RWPE2 (cell line): ENCODE measurements at regions not wholly inside any gene's neighbourhood (a gene's known extent, or its start where the extent isn't known, plus 50 kb on each side); places are given as distances from the start of the nearest gene placed in this dataset.

Source experiments
- ATAC-seq: fragments of 200-7000 bp; cut with Tn5 transposase; 3 replicates; pipeline ENCODE4 v1.9.1; 2021; ENCODE audit warnings: low read depth
- DNase-seq: peaks from one replicate; pipeline ENCODE4 v3.0.0-alpha.2; 2020; ENCODE audit warnings: low spot score
- H3K27ac ChIP-seq: fragments of 450-650 bp; 2 replicates; pipeline ENCODE4 v1.5.1; 2017; ENCODE audit warnings: mild to moderate bottlenecking; ENCODE audit not compliant: poor library complexity, severe bottlenecking
- H3K27me3 ChIP-seq: fragments of 250-450 bp; sonication (Bioruptor Pico); 2 replicates; pipeline ENCODE4 v1.5.1; 2021; ENCODE audit warnings: mild to moderate bottlenecking, moderate library complexity; ENCODE audit not compliant: insufficient read depth, poor library complexity, severe bottlenecking
- H3K36me3 ChIP-seq: fragments of 250-450 bp; sonication (Bioruptor Pico); 2 replicates; pipeline ENCODE4 v1.5.1; 2020; ENCODE audit warnings: low read depth, mild to moderate bottlenecking, moderate library complexity
- H3K4me1 ChIP-seq: fragments of 250-450 bp; sonication (Bioruptor Pico); 2 replicates; pipeline ENCODE4 v1.5.1; 2021; ENCODE audit warnings: mild to moderate bottlenecking, moderate library complexity; ENCODE audit not compliant: insufficient read depth, poor library complexity, severe bottlenecking
- H3K4me3 ChIP-seq: fragments of 250-450 bp; sonication (Bioruptor Pico); 2 replicates; pipeline ENCODE4 v1.5.1; 2021; ENCODE audit warnings: mild to moderate bottlenecking, moderate library complexity; ENCODE audit not compliant: severe bottlenecking
- H3K9me3 ChIP-seq: fragments of 250-450 bp; sonication (Bioruptor Pico); 2 replicates; pipeline ENCODE4 v1.5.1; 2021; ENCODE audit warnings: mild to moderate bottlenecking, moderate library complexity; ENCODE audit not compliant: severe bottlenecking
- TF ChIP-seq, protein P1 (sequence below): fragments of 450-650 bp; IDR thresholded peaks from one replicate; pipeline ENCODE4 v1.5.1; 2017; ENCODE audit warnings: mild to moderate bottlenecking, moderate library complexity; ENCODE audit not compliant: poor library complexity, severe bottlenecking

DNA sequence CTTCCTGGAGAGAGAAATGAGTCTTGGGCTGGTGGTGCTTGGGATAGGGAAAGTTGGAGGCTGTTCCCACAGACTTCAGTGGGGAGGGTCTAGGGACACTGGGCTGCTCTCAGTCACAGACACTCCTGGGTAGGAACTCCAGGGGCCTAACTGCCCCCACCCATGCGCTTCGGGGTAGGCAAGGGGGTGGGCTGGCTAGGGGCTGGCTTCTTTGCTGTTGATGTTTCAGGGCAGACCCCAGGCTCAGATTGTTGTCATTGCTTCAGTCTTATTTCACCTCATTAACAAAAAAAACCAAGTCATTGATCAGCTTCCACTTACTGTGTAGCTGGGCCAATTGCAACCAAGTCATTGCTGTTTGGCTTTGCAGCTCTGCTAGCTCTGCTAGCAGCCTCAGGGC lies 160.1 kb upstream of the CSF3R start:
- Histone ChIP-seq H3K36me3 (no peaks in the 10 kb centered on the region), H3K9me3 (no peaks in the 10 kb centered on the region), H3K27me3 (peaks cover 4% of the 10 kb centered on the region), H3K27ac (no peak overlapping the region), H3K4me1 (no peaks in the 10 kb centered on the region), H3K4me3 (no peak overlapping the region)
- DNase-seq = no peak
- TF ChIP-seq, protein P1, sequence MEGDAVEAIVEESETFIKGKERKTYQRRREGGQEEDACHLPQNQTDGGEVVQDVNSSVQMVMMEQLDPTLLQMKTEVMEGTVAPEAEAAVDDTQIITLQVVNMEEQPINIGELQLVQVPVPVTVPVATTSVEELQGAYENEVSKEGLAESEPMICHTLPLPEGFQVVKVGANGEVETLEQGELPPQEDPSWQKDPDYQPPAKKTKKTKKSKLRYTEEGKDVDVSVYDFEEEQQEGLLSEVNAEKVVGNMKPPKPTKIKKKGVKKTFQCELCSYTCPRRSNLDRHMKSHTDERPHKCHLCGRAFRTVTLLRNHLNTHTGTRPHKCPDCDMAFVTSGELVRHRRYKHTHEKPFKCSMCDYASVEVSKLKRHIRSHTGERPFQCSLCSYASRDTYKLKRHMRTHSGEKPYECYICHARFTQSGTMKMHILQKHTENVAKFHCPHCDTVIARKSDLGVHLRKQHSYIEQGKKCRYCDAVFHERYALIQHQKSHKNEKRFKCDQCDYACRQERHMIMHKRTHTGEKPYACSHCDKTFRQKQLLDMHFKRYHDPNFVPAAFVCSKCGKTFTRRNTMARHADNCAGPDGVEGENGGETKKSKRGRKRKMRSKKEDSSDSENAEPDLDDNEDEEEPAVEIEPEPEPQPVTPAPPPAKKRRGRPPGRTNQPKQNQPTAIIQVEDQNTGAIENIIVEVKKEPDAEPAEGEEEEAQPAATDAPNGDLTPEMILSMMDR = no peak
- no peak for ATAC-seq

DNA sequence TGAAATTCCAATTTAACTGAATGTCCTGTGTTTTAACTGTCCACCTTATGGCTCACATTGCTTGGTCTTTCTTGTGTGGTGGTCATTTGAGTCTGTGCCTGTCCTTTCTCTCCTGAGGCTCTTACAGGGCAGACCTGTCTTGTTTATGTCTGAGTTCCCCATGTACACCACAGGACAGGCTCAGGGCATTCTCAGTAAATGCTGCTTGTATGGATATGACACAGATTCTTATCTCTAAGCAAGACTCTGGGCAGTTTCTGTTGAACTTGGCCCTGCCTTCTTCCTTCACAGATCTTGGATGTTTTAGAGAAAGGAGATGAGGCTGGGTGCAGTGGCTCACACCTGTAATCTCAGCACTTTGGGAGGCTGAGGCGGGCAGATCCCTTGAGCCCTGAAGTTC lies 159.1 kb upstream of the CSF3R start:
- Histone ChIP-seq H3K4me1 (no peaks in the 10 kb centered on the region), H3K9me3 (no peaks in the 10 kb centered on the region), H3K27ac (no peak overlapping the region), H3K27me3 (peaks cover 3% of the 10 kb centered on the region), H3K4me3 (no peak overlapping the region), H3K36me3 (no peaks in the 10 kb centered on the region)
- no peak for ATAC-seq
- DNase-seq = no peak
- TF ChIP-seq, protein P1 = no peak

DNA sequence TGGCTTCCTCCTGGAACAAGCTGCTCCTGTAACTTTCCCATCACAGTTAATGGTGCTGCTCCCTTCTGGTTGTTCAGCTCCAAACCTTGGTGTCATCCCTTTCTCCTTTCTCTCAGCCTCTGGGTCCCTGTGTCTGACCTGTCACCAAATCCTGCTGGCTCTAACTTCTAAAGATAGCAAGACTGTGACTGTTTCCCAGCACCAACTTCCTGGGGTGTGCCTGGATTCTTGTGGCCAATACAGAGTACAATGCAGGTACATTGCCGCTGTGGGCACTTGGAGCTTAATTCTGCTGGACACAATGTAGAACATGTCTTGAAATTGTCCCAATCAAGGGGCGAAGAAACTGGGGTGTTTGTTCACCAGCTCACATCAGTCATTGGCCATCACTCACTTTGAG lies 156.7 kb upstream of the CSF3R start:
- Histone ChIP-seq H3K27me3 (no peaks in the 10 kb centered on the region), H3K4me3 (no peak overlapping the region), H3K36me3 (no peaks in the 10 kb centered on the region), H3K9me3 (no peaks in the 10 kb centered on the region), H3K27ac (no peak overlapping the region), H3K4me1 (no peaks in the 10 kb centered on the region)
- ATAC-seq = no peak
- DNase-seq = no peak
- TF ChIP-seq, protein P1 = no peak

DNA sequence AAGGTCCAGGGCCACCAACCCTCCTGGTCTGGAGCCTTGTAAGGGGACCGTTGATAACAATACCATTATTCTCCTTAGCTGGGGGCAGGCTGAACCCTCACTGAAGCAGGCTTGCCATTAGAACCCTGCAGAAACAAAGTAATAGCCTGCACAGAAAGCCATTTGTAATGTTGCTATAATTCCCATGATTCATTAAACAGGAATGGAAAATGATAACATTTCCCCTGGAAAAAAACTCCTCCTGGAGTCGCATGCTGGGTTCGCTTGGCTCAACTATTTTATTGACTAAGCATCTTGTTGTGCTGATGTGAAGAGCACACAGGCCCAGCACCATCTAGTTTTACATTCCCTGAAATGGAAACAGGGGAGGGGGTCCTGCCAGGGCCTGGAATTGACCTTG lies 155.6 kb upstream of the CSF3R start:
- no peak overlapping the region for H3K4me3 ChIP-seq
- H3K27me3 ChIP-seq = no peaks in the 10 kb centered on the region
- no peaks in the 10 kb centered on the region for H3K4me1 ChIP-seq
- no peaks in the 10 kb centered on the region for H3K36me3 ChIP-seq
- H3K9me3 ChIP-seq = no peaks in the 10 kb centered on the region
- H3K27ac ChIP-seq = no peak overlapping the region
- no peak for ATAC-seq
- TF ChIP-seq, protein P1 = no peak
- no peak for DNase-seq

DNA sequence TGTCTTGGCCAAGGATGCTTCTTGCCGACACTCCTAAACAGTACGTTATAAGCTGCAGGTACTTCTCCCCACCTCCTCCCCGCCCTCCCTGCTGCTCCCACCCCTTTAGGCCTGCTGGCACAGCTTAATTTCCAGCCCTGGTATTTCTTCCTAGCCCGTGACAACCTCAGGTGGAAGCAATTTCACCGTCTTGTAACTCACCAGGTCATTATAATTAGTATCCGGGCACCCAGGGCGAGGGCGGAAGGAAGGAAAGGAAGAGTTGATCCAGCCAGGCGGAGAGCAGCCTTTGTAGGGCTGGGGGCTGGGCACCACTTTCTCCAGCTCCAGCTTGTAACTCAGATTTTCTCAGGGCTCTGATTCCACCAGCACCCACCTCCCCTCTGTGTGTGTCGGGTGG lies 153.5 kb upstream of the CSF3R start:
- TF ChIP-seq, protein P1 = no peak
- Histone ChIP-seq H3K9me3 (no peaks in the 10 kb centered on the region), H3K27me3 (no peaks in the 10 kb centered on the region), H3K4me3 (no peak overlapping the region), H3K27ac (no peak overlapping the region), H3K36me3 (no peaks in the 10 kb centered on the region), H3K4me1 (no peaks in the 10 kb centered on the region)
- DNase-seq (no peak), ATAC-seq (no peak)
